ENCODE measurements at regions not wholly inside any gene's neighbourhood (a gene's known extent, or its start where the extent isn't known, plus 50 kb on each side); places are given as distances from the start of the nearest gene placed in this dataset.

DNA sequence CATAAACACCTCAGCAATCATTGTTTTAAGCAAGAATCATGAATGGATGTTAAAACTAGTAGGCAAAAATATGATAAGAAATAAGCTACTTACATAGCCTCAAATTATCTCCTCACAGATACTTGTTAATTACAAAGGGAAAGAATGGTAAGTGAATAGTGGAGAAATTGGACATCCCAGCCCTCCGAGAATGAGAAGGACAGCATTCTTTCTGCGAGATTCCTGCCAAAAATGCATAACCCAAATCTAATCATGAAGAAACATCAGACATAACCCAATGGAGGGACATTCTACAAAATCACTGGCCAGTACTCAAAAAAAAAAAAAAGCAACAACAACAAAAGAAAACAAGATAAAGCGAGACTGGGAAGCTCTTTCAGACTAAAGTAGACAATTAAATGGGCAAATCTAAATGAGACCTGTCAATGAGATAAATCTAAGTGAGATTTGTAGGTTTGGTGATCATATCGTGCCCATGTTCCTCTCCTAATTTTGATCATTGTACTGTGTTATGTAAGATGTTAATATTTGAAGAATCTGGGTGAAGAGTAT, 57.9 kb upstream of the GLI2 start:
- Histone ChIP-seq H3K27me3 (no peaks in the 10 kb centered on the region), H3K9me3 (no peaks in the 10 kb centered on the region), H3K36me3 (no peaks in the 10 kb centered on the region), H3K4me1 (no peaks in the 10 kb centered on the region), H3K4me3 (no peak overlapping the region), H3K27ac (no peak overlapping the region)
- intact Hi-C loops (cut with DNase I): loop anchor here (10.0 kb wide), 1 partner anchor 133 kb away; no protein-coding TSS in a partner anchor
- TF ChIP-seq POLR2AphosphoS5 (IDR thresholded peaks at IDR 0.05; ENCODE audit: insufficient read depth in 1 of 2, low read depth in 1 of 2) (no peak), POLR2A (IDR thresholded peaks at IDR 0.05) (no peak)
- TF ChIP-seq, protein P1, sequence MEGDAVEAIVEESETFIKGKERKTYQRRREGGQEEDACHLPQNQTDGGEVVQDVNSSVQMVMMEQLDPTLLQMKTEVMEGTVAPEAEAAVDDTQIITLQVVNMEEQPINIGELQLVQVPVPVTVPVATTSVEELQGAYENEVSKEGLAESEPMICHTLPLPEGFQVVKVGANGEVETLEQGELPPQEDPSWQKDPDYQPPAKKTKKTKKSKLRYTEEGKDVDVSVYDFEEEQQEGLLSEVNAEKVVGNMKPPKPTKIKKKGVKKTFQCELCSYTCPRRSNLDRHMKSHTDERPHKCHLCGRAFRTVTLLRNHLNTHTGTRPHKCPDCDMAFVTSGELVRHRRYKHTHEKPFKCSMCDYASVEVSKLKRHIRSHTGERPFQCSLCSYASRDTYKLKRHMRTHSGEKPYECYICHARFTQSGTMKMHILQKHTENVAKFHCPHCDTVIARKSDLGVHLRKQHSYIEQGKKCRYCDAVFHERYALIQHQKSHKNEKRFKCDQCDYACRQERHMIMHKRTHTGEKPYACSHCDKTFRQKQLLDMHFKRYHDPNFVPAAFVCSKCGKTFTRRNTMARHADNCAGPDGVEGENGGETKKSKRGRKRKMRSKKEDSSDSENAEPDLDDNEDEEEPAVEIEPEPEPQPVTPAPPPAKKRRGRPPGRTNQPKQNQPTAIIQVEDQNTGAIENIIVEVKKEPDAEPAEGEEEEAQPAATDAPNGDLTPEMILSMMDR (IDR thresholded peaks at IDR 0.05): no peak
- DNase-seq (ENCODE audit: extremely low spot score in 2 of 2): no peak

DNA sequence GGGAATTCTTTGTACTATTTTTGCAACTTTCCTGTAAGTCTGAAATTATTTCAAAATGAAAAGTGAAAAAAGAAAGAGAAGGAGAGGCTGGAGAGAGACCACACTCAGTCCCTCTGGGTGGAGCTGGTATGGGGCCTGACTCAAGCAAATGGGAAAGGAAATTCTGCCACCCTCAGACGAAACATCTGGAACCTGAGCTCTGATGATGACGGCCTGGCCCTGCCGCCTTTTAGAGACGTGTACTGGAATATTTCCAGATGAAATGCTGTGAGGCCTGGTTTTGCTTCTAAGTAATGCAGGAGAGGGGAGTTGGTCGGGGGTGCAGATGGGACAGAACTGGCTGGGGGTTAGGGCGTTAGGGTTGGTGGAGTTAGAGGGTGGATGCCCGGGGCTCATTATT, 57.4 kb upstream of the GLI2 start:
- intact Hi-C loops (cut with DNase I): loop anchor here (10.0 kb wide), 1 partner anchor 133 kb away; no protein-coding TSS in a partner anchor
- Histone ChIP-seq H3K27me3 (no peaks in the 10 kb centered on the region), H3K27ac (no peak overlapping the region), H3K9me3 (no peaks in the 10 kb centered on the region), H3K4me3 (no peak overlapping the region), H3K36me3 (no peaks in the 10 kb centered on the region), H3K4me1 (no peaks in the 10 kb centered on the region)
- TF ChIP-seq, protein P1 (IDR thresholded peaks at IDR 0.05): no peak
- TF ChIP-seq POLR2AphosphoS5 (IDR thresholded peaks at IDR 0.05; ENCODE audit: insufficient read depth in 1 of 2, low read depth in 1 of 2) (no peak), POLR2A (IDR thresholded peaks at IDR 0.05) (no peak)
- DNase-seq (ENCODE audit: extremely low spot score in 2 of 2): no peak

DNA sequence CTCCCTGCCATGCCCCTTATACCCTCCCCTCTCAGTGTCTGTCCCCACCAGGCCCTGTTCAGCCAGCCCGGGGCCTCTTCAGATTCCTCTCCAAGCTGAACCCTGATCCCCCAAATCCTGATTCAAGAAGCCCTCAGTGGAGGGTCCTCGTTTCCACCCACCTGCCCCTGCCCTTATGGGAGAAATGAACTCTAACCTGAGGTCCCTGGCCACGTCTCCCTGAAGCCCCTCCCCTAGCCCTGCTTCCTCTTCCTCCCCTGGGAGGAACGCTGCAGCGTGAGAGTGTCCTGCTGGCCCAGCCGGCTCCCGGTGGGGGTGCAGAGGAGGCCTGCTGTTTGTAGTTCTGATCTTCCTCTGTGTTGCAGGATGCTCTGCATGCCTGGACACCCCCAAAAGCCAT, 56.7 kb upstream of the GLI2 start:
- peaks cover 6% of the 10 kb centered on the region for H3K4me1 ChIP-seq
- no peak for DNase-seq (ENCODE audit: extremely low spot score in 2 of 2)
- intact Hi-C loops (cut with DNase I): loop anchor here (10.0 kb wide), 1 partner anchor 134 kb away; no protein-coding TSS in a partner anchor
- H3K27me3 ChIP-seq: no peaks in the 10 kb centered on the region
- H3K27ac ChIP-seq: no peak overlapping the region
- no peaks in the 10 kb centered on the region for H3K36me3 ChIP-seq
- H3K4me3 ChIP-seq: no peak overlapping the region
- TF ChIP-seq, protein P1 (IDR thresholded peaks at IDR 0.05): no peak
- TF ChIP-seq POLR2A (IDR thresholded peaks at IDR 0.05) (no peak), POLR2AphosphoS5 (IDR thresholded peaks at IDR 0.05; ENCODE audit: insufficient read depth in 1 of 2, low read depth in 1 of 2) (no peak)
- no peaks in the 10 kb centered on the region for H3K9me3 ChIP-seq

DNA sequence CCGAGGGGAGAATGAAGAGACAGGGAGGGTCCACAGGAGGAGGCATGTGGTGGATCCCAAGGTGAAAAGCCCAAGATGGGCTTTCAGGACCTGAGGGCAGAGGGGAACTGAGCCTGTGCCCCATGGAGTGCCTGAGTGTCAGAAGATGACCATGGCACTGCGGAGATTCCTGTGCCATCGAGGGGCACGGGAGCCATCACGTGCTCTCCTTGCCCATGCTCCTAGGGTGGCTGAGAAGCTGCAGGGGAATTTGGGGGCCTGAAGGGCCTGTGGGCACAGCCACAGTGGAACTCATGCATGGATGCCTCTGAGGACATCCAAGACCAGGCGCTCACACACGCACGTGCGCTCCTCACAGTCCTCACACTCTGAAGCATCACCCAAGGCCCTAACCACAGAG, 56.1 kb upstream of the GLI2 start:
- Histone ChIP-seq H3K4me3 (no peak overlapping the region), H3K4me1 (peaks cover 9% of the 10 kb centered on the region), H3K27me3 (no peaks in the 10 kb centered on the region), H3K9me3 (no peaks in the 10 kb centered on the region), H3K36me3 (no peaks in the 10 kb centered on the region), H3K27ac (no peak overlapping the region)
- TF ChIP-seq, protein P1 (IDR thresholded peaks at IDR 0.05): no peak
- TF ChIP-seq POLR2AphosphoS5 (IDR thresholded peaks at IDR 0.05; ENCODE audit: insufficient read depth in 1 of 2, low read depth in 1 of 2) (no peak), POLR2A (IDR thresholded peaks at IDR 0.05) (no peak)
- no peak for DNase-seq (ENCODE audit: extremely low spot score in 2 of 2)
- intact Hi-C loops (cut with DNase I): loop anchor here (10.0 kb wide), 1 partner anchor 135 kb away; no protein-coding TSS in a partner anchor

DNA sequence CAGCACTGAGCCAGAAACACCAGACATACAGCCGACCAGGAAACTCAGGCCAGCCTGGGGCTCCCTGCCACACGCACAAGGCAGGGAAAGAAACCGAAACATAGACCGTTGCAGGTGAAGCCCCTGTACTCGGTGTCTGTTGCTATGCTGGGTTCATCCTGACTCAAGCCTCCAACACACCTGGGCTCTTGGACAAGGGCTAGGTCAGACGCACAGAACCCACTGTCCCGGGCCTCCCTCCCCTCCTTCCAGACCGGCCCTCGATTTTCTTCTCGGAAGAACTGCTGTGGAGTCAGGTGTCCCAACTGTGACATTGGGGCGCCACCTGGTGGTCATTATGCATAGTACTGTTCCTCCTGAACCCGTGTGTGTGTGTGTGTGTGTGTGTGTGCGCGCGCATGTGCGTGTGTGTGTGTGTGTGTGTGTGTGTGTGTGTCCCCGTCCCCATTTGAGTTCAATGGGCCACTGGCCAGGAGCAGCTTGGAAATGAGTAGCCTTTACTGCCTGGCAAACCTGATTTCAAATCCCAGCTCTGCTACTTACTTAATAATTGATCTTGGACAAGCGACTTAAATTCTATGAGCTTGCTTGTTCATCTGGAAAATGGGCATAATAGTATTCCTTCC, 55.4 kb upstream of the GLI2 start:
- Histone ChIP-seq H3K27me3 (no peaks in the 10 kb centered on the region), H3K4me1 (peaks cover 9% of the 10 kb centered on the region), H3K36me3 (no peaks in the 10 kb centered on the region), H3K4me3 (no peak overlapping the region), H3K27ac (no peak overlapping the region), H3K9me3 (no peaks in the 10 kb centered on the region)
- intact Hi-C loops (cut with DNase I): loop anchor here (2.0 kb wide), 1 partner anchor 337 kb away; no protein-coding TSS in a partner anchor
- no peak for DNase-seq (ENCODE audit: extremely low spot score in 2 of 2)
- TF ChIP-seq, protein P1 (IDR thresholded peaks at IDR 0.05): peak in 2 of 3 experiments; percentile 89 to 92
- TF ChIP-seq POLR2AphosphoS5 (IDR thresholded peaks at IDR 0.05; ENCODE audit: insufficient read depth in 1 of 2, low read depth in 1 of 2): no peak

Measured in vagina (tissue), 2 donors.